Liver (tissue), 8 donors: ENCODE measurements at regions not wholly inside any gene's neighbourhood (a gene's known extent, or its start where the extent isn't known, plus 50 kb on each side); places are given as distances from the start of the nearest gene placed in this dataset.

Source experiments
- DNase-seq: peaks from one replicate; pipeline ENCODE4 v3.0.0-alpha.2; 2017; ENCODE audit warnings: low spot score
- H3K27ac ChIP-seq, 2 donors: one replicate each; pipeline ENCODE4 v1.7.0; 2013; ENCODE audit warnings: inconsistent platforms in 2 of 2, low read length in 2 of 2, control low read depth in 1 of 2, low read depth in 1 of 2, mild to moderate bottlenecking in 1 of 2
- H3K27me3 ChIP-seq, 4 donors: one replicate each; pipeline versions ENCODE4 v1.6.1 to v1.7.0; 2013; ENCODE audit warnings: low read length in 3 of 4, inconsistent platforms in 1 of 4, mild to moderate bottlenecking in 1 of 4, moderate library complexity in 1 of 4; ENCODE audit not compliant: control insufficient read depth in 4 of 4, insufficient read depth in 4 of 4
- H3K36me3 ChIP-seq, 4 donors: one replicate each; pipeline versions ENCODE4 v1.6.1 to v1.7.0; 2013; ENCODE audit warnings: low read length in 3 of 4, mild to moderate bottlenecking in 3 of 4, low read depth in 1 of 4, moderate library complexity in 1 of 4; ENCODE audit not compliant: control insufficient read depth in 4 of 4, insufficient read depth in 3 of 4
- H3K4me1 ChIP-seq, 4 donors: one replicate each; pipeline versions ENCODE4 v1.6.1 to v1.7.0; 2013; ENCODE audit warnings: low read length in 3 of 4, mild to moderate bottlenecking in 3 of 4, moderate library complexity in 1 of 4; ENCODE audit not compliant: control insufficient read depth in 4 of 4, insufficient read depth in 4 of 4
- H3K4me3 ChIP-seq, 3 donors: one replicate each; pipeline versions ENCODE4 v1.6.1 to v1.7.0; 2013; ENCODE audit warnings: low read length in 3 of 3, control low read depth in 1 of 3, low read depth in 1 of 3, mild to moderate bottlenecking in 1 of 3
- H3K9ac ChIP-seq, 2 donors: one replicate each; pipeline ENCODE4 v1.7.0; 2013; ENCODE audit warnings: low read length in 2 of 2, mild to moderate bottlenecking in 2 of 2, moderate library complexity in 2 of 2, control low read depth in 1 of 2, low read depth in 1 of 2
- H3K9me3 ChIP-seq, 4 donors: one replicate each; pipeline versions ENCODE4 v1.6.1 to v1.7.0; 2013; ENCODE audit warnings: low read length in 3 of 4; ENCODE audit not compliant: control insufficient read depth in 4 of 4
- ATF3 ChIP-seq: IDR thresholded peaks from 2 replicates; pipeline ENCODE4 v1.6.1; 2016; ENCODE audit warnings: antibody characterized with exemption
- CTCF ChIP-seq: fragments of 150-350 bp; IDR thresholded peaks from 2 replicates; pipeline ENCODE4 v1.5.1; 2017; ENCODE audit warnings: improper control_type of control experiment, low read depth, low read length; ENCODE audit not compliant: missing input control
- EGR1 ChIP-seq, 2 donors: IDR thresholded peaks; 2 replicates each; pipeline ENCODE4 v1.6.1; 2016 to 2018; ENCODE audit warnings: antibody characterized with exemption in 2 of 2, low read depth in 2 of 2
- FOXA1 ChIP-seq: IDR thresholded peaks from 2 replicates; pipeline ENCODE4 v1.6.1; 2016; ENCODE audit warnings: antibody characterized with exemption
- FOXA2 ChIP-seq: IDR thresholded peaks from 2 replicates; pipeline ENCODE4 v1.6.1; 2016; ENCODE audit warnings: antibody characterized with exemption
- GABPA ChIP-seq, 2 donors: IDR thresholded peaks in 1 of 2; conservative IDR thresholded peaks in 1 of 2; 2 replicates each; pipeline ENCODE4 v1.6.1; 2016; ENCODE audit warnings: antibody characterized with exemption in 2 of 2, mild to moderate bottlenecking in 1 of 2, moderate library complexity in 1 of 2
- HNF4A ChIP-seq, 2 donors: conservative IDR thresholded peaks; 2 replicates each; pipeline ENCODE4 v1.6.1; 2016; ENCODE audit warnings: antibody characterized with exemption in 2 of 2, mild to moderate bottlenecking in 2 of 2
- HNF4G ChIP-seq: IDR thresholded peaks from 2 replicates; pipeline ENCODE4 v1.6.1; 2016; ENCODE audit warnings: antibody characterized with exemption
- JUND ChIP-seq, 2 donors: IDR thresholded peaks; 2 replicates each; pipeline ENCODE4 v1.6.1; 2016; ENCODE audit warnings: antibody characterized with exemption in 2 of 2
- NR2F2 ChIP-seq: IDR thresholded peaks from 2 replicates; pipeline ENCODE4 v1.6.1; 2016; ENCODE audit warnings: antibody characterized with exemption
- RAD21 ChIP-seq, 2 donors: IDR thresholded peaks; 2 replicates each; pipeline ENCODE4 v1.6.1; 2016; ENCODE audit warnings: antibody characterized with exemption in 2 of 2, mild to moderate bottlenecking in 2 of 2
- REST ChIP-seq: IDR thresholded peaks from 2 replicates; pipeline ENCODE4 v1.6.1; 2016; ENCODE audit warnings: antibody characterized with exemption, mild to moderate bottlenecking
- RXRA ChIP-seq, 2 donors: IDR thresholded peaks; 2 replicates each; pipeline ENCODE4 v1.6.1; 2017 to 2018; ENCODE audit warnings: antibody characterized with exemption in 2 of 2, mild to moderate bottlenecking in 1 of 2
- SP1 ChIP-seq: IDR thresholded peaks from 2 replicates; pipeline ENCODE4 v1.6.1; 2018; ENCODE audit warnings: antibody characterized with exemption, mild to moderate bottlenecking
- TAF1 ChIP-seq: conservative IDR thresholded peaks from 2 replicates; pipeline ENCODE4 v1.6.1; 2016; ENCODE audit warnings: antibody characterized with exemption, mild to moderate bottlenecking
- YY1 ChIP-seq: IDR thresholded peaks from 2 replicates; pipeline ENCODE4 v1.6.1; 2016; ENCODE audit warnings: antibody characterized with exemption, mild to moderate bottlenecking
- ZBTB33 ChIP-seq: IDR thresholded peaks from 2 replicates; pipeline ENCODE4 v1.6.1; 2016; ENCODE audit warnings: antibody characterized with exemption
- WGBS: extraction: QIAGEN DNeasy Blood & Tissue Kit; methylation state at CpG from one replicate; pipeline ENCODE4 v1.1.7; 2013; 5-methylcytosine and 5-hydroxymethylcytosine counted together
- TF ChIP-seq, protein P1 (sequence below): IDR thresholded peaks from 2 replicates; pipeline ENCODE4 v1.6.1; 2016; ENCODE audit warnings: antibody characterized with exemption
- donor health status: healthy.
- donor health status: healthy.
- donor health status: healthy.
- donor health status: healthy.
- donor health status: healthy.

GRCh38 chr2:217703102-217703501 is 299.7 kb downstream of the TNS1 start:
- H3K4me1 ChIP-seq: no peaks in the 10 kb centered on the region
- WGBS: 92% methylated on average over 5 of the region's 5 CpGs
- no peak for TF ChIP-seq TAF1
- TF ChIP-seq HNF4G: no peak
- TF ChIP-seq HNF4A (conservative IDR thresholded peaks at IDR 0.05): no peak
- TF ChIP-seq GABPA (IDR thresholded peaks at IDR 0.05 in 1 of 2, conservative IDR thresholded peaks at IDR 0.05 in 1 of 2): no peak
- TF ChIP-seq REST: no peak
- no peak for TF ChIP-seq CTCF
- no peaks in the 10 kb centered on the region for H3K36me3 ChIP-seq
- H3K27me3 ChIP-seq: no peaks in the 10 kb centered on the region
- H3K27ac ChIP-seq: no peak overlapping the region
- H3K4me3 ChIP-seq: no peak overlapping the region
- DNase-seq: no peak
- H3K9ac ChIP-seq: no peak overlapping the region
- H3K9me3 ChIP-seq: no peaks in the 10 kb centered on the region

GRCh38 chr2:217701622-217702021 is 301.2 kb downstream of the TNS1 start:
- Histone ChIP-seq H3K27ac (no peak overlapping the region), H3K27me3 (no peaks in the 10 kb centered on the region), H3K4me3 (no peak overlapping the region), H3K9ac (no peak overlapping the region), H3K36me3 (no peaks in the 10 kb centered on the region), H3K4me1 (no peaks in the 10 kb centered on the region), H3K9me3 (no peaks in the 10 kb centered on the region)
- 89% methylated on average over 5 of the region's 5 CpGs for WGBS
- no peak for DNase-seq
- TF ChIP-seq HNF4G (no peak), HNF4A (conservative IDR thresholded peaks at IDR 0.05) (no peak), GABPA (IDR thresholded peaks at IDR 0.05 in 1 of 2, conservative IDR thresholded peaks at IDR 0.05 in 1 of 2) (no peak), RAD21 (IDR thresholded peaks at IDR 0.05) (no peak), FOXA1 (no peak), TAF1 (no peak), EGR1 (IDR thresholded peaks at IDR 0.05; ENCODE audit: low read depth in 2 of 2) (no peak), JUND (IDR thresholded peaks at IDR 0.05) (no peak), CTCF (no peak), YY1 (no peak), REST (no peak), ATF3 (no peak), ZBTB33 (no peak), SP1 (no peak), RXRA (IDR thresholded peaks at IDR 0.05) (no peak), FOXA2 (no peak), NR2F2 (no peak)
- TF ChIP-seq, protein P1, sequence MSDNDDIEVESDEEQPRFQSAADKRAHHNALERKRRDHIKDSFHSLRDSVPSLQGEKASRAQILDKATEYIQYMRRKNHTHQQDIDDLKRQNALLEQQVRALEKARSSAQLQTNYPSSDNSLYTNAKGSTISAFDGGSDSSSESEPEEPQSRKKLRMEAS: no peak
